OCI-LY7 (cell line): ENCODE measurements at regions not wholly inside any gene's neighbourhood (a gene's known extent, or its start where the extent isn't known, plus 50 kb on each side); places are given as distances from the start of the nearest gene placed in this dataset.

Experiments
- CTCF ChIP-seq: fragments of 200-600 bp; sonication (generic); conservative IDR thresholded peaks from 2 replicates; pipeline ENCODE4 v1.5.1; 2014; ENCODE audit warnings: mild to moderate bottlenecking, antibody characterized with exemption, low read length, moderate library complexity, mixed read lengths
- EZH2phosphoT487 ChIP-seq: fragments of 200-600 bp; sonication (generic); IDR thresholded peaks from 2 replicates; pipeline ENCODE4 v1.6.1; 2018; ENCODE audit warnings: low read depth, borderline replicate concordance, mild to moderate bottlenecking, mixed run types, antibody characterized with exemption, low read length, moderate library complexity, mixed read lengths

GRCh38 chr16:86134802-86135461 is 236.0 kb downstream of the IRF8 start:
- TF ChIP-seq CTCF (no peak), EZH2phosphoT487 (no peak)
